ENCODE measurements at regions not wholly inside any gene's neighbourhood (a gene's known extent, or its start where the extent isn't known, plus 50 kb on each side); places are given as distances from the start of the nearest gene placed in this dataset.

DNA sequence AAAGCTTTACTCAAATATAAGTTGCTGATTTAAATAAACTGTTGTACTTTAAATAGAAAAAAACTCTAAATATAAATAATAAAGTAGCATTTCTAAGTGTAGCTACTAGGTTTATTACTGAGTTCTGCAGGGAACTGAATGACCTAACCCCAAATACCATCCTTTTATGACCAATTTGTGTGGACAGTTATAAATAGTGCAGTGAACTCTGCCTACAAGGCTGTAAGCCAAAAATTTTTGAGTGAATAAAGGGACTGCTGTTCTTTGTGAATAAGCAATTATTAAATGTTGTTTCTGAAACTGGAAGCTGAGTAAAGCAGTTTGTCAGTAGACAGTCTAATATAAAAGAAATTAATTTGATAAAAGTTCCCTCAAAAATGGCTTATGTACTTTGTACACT is 90.8 kb upstream of the ELOVL5 start:
- DNase-seq: no peak
- no peak overlapping the region for H2AK5ac ChIP-seq (ENCODE audit: insufficient read length, low read length)
- H3K18ac ChIP-seq (ENCODE audit: insufficient read length, low read depth, low read length): no peak overlapping the region
- H2BK120ac ChIP-seq (ENCODE audit: low read depth, low read length, poor library complexity, severe bottlenecking): no peak overlapping the region
- Mint-ChIP-seq H3K4me3 (no peak overlapping the region), H3K9me3 (no peaks in the 10 kb centered on the region), H3K36me3 (ENCODE audit: insufficient read depth in 1 of 3, low read depth in 3 of 3) (no peaks in the 10 kb centered on the region), H3K27ac (no peak overlapping the region), H3K27me3 (ENCODE audit: low read depth) (peaks cover 3% of the 10 kb centered on the region; the same call in 1 of the 2 replicates), H3K4me1 (0 out of 4 replicates have a peak, but pooled peaks cover 0 to 2% of the 10 kb centered on the region in 2 experiments)
- no peak overlapping the region for H4K5ac ChIP-seq (ENCODE audit: insufficient read length, low read depth, low read length)
- H2BK15ac ChIP-seq (ENCODE audit: low read depth, low read length): no peak overlapping the region
- no peak overlapping the region for H2AFZ ChIP-seq (ENCODE audit: low read length)
- no peaks in the 10 kb centered on the region for H3K79me2 ChIP-seq (ENCODE audit: insufficient read depth, low read length)
- no peaks in the 10 kb centered on the region for H3K9me3 ChIP-seq (ENCODE audit: control insufficient read depth, low read depth, low read length)
- H3T11ph ChIP-seq (ENCODE audit: low read length): no peak overlapping the region
- no peak overlapping the region for H2BK5ac ChIP-seq (ENCODE audit: insufficient read length, low read length)
- H3K79me1 ChIP-seq (ENCODE audit: insufficient read depth, low read depth, low read length, poor library complexity, severe bottlenecking): no peaks in the 10 kb centered on the region
- no peak overlapping the region for H2BK12ac ChIP-seq (ENCODE audit: insufficient read length, low read depth, low read length)
- no peak overlapping the region for H4K8ac ChIP-seq (replicated peaks; ENCODE audit: insufficient read length, low read depth, low read length)
- no peaks in the 10 kb centered on the region for H3K27me3 ChIP-seq (ENCODE audit: insufficient read depth, low read length)
- H3K4me2 ChIP-seq (ENCODE audit: insufficient read depth, insufficient read length, low read length): no peak overlapping the region
- H3K23ac ChIP-seq (ENCODE audit: insufficient read length, low read depth, low read length): no peak overlapping the region
- TF ChIP-seq, protein P1, sequence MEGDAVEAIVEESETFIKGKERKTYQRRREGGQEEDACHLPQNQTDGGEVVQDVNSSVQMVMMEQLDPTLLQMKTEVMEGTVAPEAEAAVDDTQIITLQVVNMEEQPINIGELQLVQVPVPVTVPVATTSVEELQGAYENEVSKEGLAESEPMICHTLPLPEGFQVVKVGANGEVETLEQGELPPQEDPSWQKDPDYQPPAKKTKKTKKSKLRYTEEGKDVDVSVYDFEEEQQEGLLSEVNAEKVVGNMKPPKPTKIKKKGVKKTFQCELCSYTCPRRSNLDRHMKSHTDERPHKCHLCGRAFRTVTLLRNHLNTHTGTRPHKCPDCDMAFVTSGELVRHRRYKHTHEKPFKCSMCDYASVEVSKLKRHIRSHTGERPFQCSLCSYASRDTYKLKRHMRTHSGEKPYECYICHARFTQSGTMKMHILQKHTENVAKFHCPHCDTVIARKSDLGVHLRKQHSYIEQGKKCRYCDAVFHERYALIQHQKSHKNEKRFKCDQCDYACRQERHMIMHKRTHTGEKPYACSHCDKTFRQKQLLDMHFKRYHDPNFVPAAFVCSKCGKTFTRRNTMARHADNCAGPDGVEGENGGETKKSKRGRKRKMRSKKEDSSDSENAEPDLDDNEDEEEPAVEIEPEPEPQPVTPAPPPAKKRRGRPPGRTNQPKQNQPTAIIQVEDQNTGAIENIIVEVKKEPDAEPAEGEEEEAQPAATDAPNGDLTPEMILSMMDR (conservative IDR thresholded peaks at IDR 0.05): no peak
- H2BK20ac ChIP-seq (ENCODE audit: low read depth, low read length, poor library complexity, severe bottlenecking): no peak overlapping the region
- H3K27ac ChIP-seq (ENCODE audit: insufficient read length, low read depth, low read length): no peak overlapping the region
- no peaks in the 10 kb centered on the region for H4K20me1 ChIP-seq (ENCODE audit: control insufficient read depth, insufficient read depth, insufficient read length)
- H3K4me1 ChIP-seq (ENCODE audit: insufficient read depth, low read length): no peaks in the 10 kb centered on the region
- H3K56ac ChIP-seq (ENCODE audit: insufficient read length, low read depth, low read length): no peak overlapping the region
- H4K91ac ChIP-seq (ENCODE audit: insufficient read length, low read depth, low read length): no peak overlapping the region
- H3K9ac ChIP-seq (ENCODE audit: extremely low read depth, insufficient read length, low read length): no peak overlapping the region
- H3K14ac ChIP-seq (ENCODE audit: insufficient read depth, low read length): no peak overlapping the region
- no peak overlapping the region for H3K4ac ChIP-seq (ENCODE audit: low read depth, low read length)
- no peaks in the 10 kb centered on the region for H3K23me2 ChIP-seq (ENCODE audit: insufficient read length, low read depth, low read length, poor library complexity, severe bottlenecking)

Measured in H9 (cell line).